GM12878 (cell line): ENCODE measurements at regions not wholly inside any gene's neighbourhood (a gene's known extent, or its start where the extent isn't known, plus 50 kb on each side); places are given as distances from the start of the nearest gene placed in this dataset.

Experiments used
- ATAC-seq: fragments of 200-7000 bp; cut with Tn5 transposase; 3 replicates; pipeline ENCODE4 v1.9.1; 2020; ENCODE audit warnings: mild to moderate bottlenecking, moderate library complexity
- BruUV-seq: library from RNA; stranded (reverse); fragments of 400-500 nt; replicated peaks from 2 replicates; lab custom pipeline; 2021; lab: Mats Ljungman, UMichigan
- CTCF ChIA-PET: fragments of 300-600 bp; sonication (Branson Sonifier 250); formaldehyde crosslinking; extraction: SDS; loops from one replicate; lab custom pipeline; 2021; ENCODE audit warnings: inconsistent platforms; lab: Yijun Ruan, JAX
- POLR2A ChIA-PET: fragments of 350-600 bp; formaldehyde crosslinking; extraction: SDS; loops from one replicate; lab custom pipeline; 2021; ENCODE audit warnings: inconsistent platforms; lab: Charles Lee
- RAD21 ChIA-PET: fragments of 300-600 bp; sonication (Branson Sonifier 250); formaldehyde crosslinking; loops from one replicate; lab custom pipeline; 2023; ENCODE audit warnings: antibody characterized with exemption; ENCODE audit not compliant: unreplicated experiment; lab: Charles Lee
- SMC1A ChIA-PET: fragments of 300-600 bp; sonication (Branson Sonifier 250); formaldehyde crosslinking; loops from one replicate; lab custom pipeline; 2023; ENCODE audit not compliant: unreplicated experiment, uncharacterized antibody; lab: Charles Lee
- DNase-seq: peaks from one replicate; pipeline ENCODE4 v3.0.0-alpha.2; 2011; ENCODE audit warnings: low read depth, low spot score
- FAIRE-seq: peaks from 3 replicates; lab custom pipeline; 2011; peaks lifted over from hg19 to GRCh38; lab: Jason Lieb, UNC
- H2AFZ ChIP-seq: 2 replicates; pipeline ENCODE4 v1.6.0; 2011; ENCODE audit warnings: low read depth, low read length, control low read depth; ENCODE audit not compliant: control insufficient read depth
- H3K27ac ChIP-seq: 2 replicates; pipeline ENCODE4 v1.5.1; 2011; ENCODE audit warnings: control low read depth; ENCODE audit not compliant: control insufficient read depth, insufficient read depth
- H3K27me3 ChIP-seq, 2 experiments: replicated peaks in 1 of 2; 2 replicates each; pipeline versions ENCODE4 v1.6.0 to v1.6.1; 2011; ENCODE audit warnings: low read length in 1 of 2; ENCODE audit not compliant: control insufficient read depth in 2 of 2, insufficient read depth in 2 of 2
- H3K36me3 ChIP-seq, 2 experiments: 2 replicates each; pipeline ENCODE4 v1.5.1; 2011; ENCODE audit warnings: low read length in 1 of 2; ENCODE audit not compliant: control insufficient read depth in 2 of 2, insufficient read depth in 2 of 2
- H3K4me1 ChIP-seq: 2 replicates; pipeline ENCODE4 v1.6.1; 2011; ENCODE audit warnings: mild to moderate bottlenecking, low read length, moderate library complexity, mixed read lengths; ENCODE audit not compliant: control insufficient read depth, insufficient read depth
- H3K4me2 ChIP-seq: 2 replicates; pipeline ENCODE4 v1.6.0; 2011; ENCODE audit warnings: control low read depth; ENCODE audit not compliant: control insufficient read depth, insufficient read depth
- H3K4me3 ChIP-seq: fragments of 200-600 bp; sonication (generic); 2 replicates; pipeline ENCODE4 v1.5.1; 2016
- H3K79me2 ChIP-seq: 2 replicates; pipeline ENCODE4 v1.6.0; 2011; ENCODE audit warnings: low read length; ENCODE audit not compliant: control insufficient read depth, insufficient read depth
- H3K9ac ChIP-seq: 2 replicates; pipeline ENCODE4 v1.8.0; 2011; ENCODE audit warnings: low read length, control low read depth, mixed read lengths; ENCODE audit not compliant: control insufficient read depth, insufficient read depth
- H3K9me3 ChIP-seq: replicated peaks from 3 replicates; pipeline ENCODE4 v1.5.1; 2011; ENCODE audit warnings: mild to moderate bottlenecking, low read length; ENCODE audit not compliant: control insufficient read depth, insufficient read depth
- H4K20me1 ChIP-seq: 2 replicates; pipeline ENCODE4 v1.6.0; 2011; ENCODE audit not compliant: control insufficient read depth, insufficient read depth
- CREM ChIP-seq: IDR thresholded peaks from 2 replicates; pipeline ENCODE4 v1.6.1; 2014; ENCODE audit warnings: antibody characterized with exemption, low read depth
- CUX1 ChIP-seq: IDR thresholded peaks from 2 replicates; pipeline ENCODE4 v1.6.1; 2012; ENCODE audit warnings: improper control_type of control experiment, low read depth, low read length; ENCODE audit not compliant: insufficient replicate concordance
- EZH2 ChIP-seq: IDR thresholded peaks from 2 replicates; pipeline ENCODE4 v1.6.1; 2012; ENCODE audit warnings: low read depth, mild to moderate bottlenecking, control low read depth, inconsistent platforms, low read length, borderline replicate concordance; ENCODE audit not compliant: control insufficient read depth
- MLLT1 ChIP-seq: fragments of 450-650 bp; IDR thresholded peaks from 2 replicates; pipeline ENCODE4 v1.6.1; 2016; ENCODE audit warnings: mild to moderate bottlenecking
- NFXL1 ChIP-seq: fragments of 450-650 bp; IDR thresholded peaks from 2 replicates; pipeline ENCODE4 v1.6.1; 2017; ENCODE audit warnings: antibody characterized with exemption, mild to moderate bottlenecking, borderline replicate concordance
- SIX5 ChIP-seq: IDR thresholded peaks from 2 replicates; pipeline ENCODE4 v1.6.1; 2011; ENCODE audit warnings: mild to moderate bottlenecking, low read depth, low read length, moderate library complexity; ENCODE audit not compliant: severe bottlenecking
- TBL1XR1 ChIP-seq: IDR thresholded peaks from 2 replicates; pipeline ENCODE4 v1.6.1; 2012; ENCODE audit warnings: low read depth, low read length, improper control_type of control experiment
- TCF12 ChIP-seq: IDR thresholded peaks from 2 replicates; pipeline ENCODE4 v1.6.1; 2011; ENCODE audit warnings: low read depth, mild to moderate bottlenecking, low read length
- YY1 ChIP-seq: IDR thresholded peaks from 2 replicates; pipeline ENCODE4 v1.6.1; 2011; ENCODE audit warnings: low read depth, mild to moderate bottlenecking, low read length
- WGBS: methylation state at CpG from one replicate; pipeline ENCODE4 v1.1.6; 2016; ENCODE audit warnings: low lambda C conversion rate; ENCODE audit not compliant: insufficient replicate concordance, insufficient coverage; ENCODE audit errors: missing lambda C conversion rate; 5-methylcytosine and 5-hydroxymethylcytosine counted together
- in situ Hi-C: fragments of 300-500 bp; cut with MboI; formaldehyde crosslinking; loops from 9 replicates; pipeline ENCODE4 v1.14.3; 2018; ENCODE audit warnings: mixed read lengths
- intact Hi-C: fragments of 100-400 bp; cut with micrococcal nuclease; formaldehyde crosslinking; loops from one replicate; pipeline ENCODE4 v1.14.2; 2022; ENCODE audit not compliant: unreplicated experiment
- TF ChIP-seq, protein P1 (sequence below): IDR thresholded peaks from 2 replicates; pipeline ENCODE4 v1.6.1; 2011; ENCODE audit warnings: mild to moderate bottlenecking, low read depth, low read length, moderate library complexity; ENCODE audit not compliant: insufficient replicate concordance

- FAIRE-seq (no peak), ATAC-seq (no peak), DNase-seq (no peak)
- H3K4me2 ChIP-seq = no peak overlapping the region
- no peaks in the 10 kb centered on the region for H3K4me1 ChIP-seq
- in situ Hi-C loops = no loop called here
- CTCF ChIA-PET = no interaction called here
- H3K79me2 ChIP-seq = no peaks in the 10 kb centered on the region
- SMC1A ChIA-PET = no interaction called here
- no peaks in the 10 kb centered on the region for H3K36me3 ChIP-seq
- H3K9ac ChIP-seq = no peak overlapping the region
- intact Hi-C loops = loop anchor here (10.0 kb wide), 1 partner anchor 58 kb away; no protein-coding TSS in a partner anchor
- POLR2A ChIA-PET = no interaction called here
- no peak overlapping the region for H2AFZ ChIP-seq
- no peak overlapping the region for H3K27ac ChIP-seq
- RAD21 ChIA-PET = no interaction called here
- no TSS peak for BruUV-seq
- H3K27me3 ChIP-seq = no peaks in the 10 kb centered on the region; a peak in 2 of 4 replicates
- H4K20me1 ChIP-seq = no peaks in the 10 kb centered on the region
- no peak overlapping the region for H3K4me3 ChIP-seq
- WGBS = 36% methylated on average over 5 of the region's 5 CpGs
- TF ChIP-seq SIX5 = no peak
- no peak for TF ChIP-seq TCF12
- no peak for TF ChIP-seq YY1
- TF ChIP-seq CREM = no peak
- TF ChIP-seq MLLT1 = no peak
- TF ChIP-seq EZH2 = no peak
- TF ChIP-seq NFXL1 = no peak
- no peaks in the 10 kb centered on the region for H3K9me3 ChIP-seq
These were observed 183.6 kb upstream of the GDF10 start for GRCh38 chr10:47116445-47116844.

GRCh38 chr10:47118326-47118725 is 181.7 kb upstream of the GDF10 start:
- H3K4me2 ChIP-seq = no peak overlapping the region
- no peak overlapping the region for H2AFZ ChIP-seq
- H3K36me3 ChIP-seq = no peaks in the 10 kb centered on the region
- H3K9ac ChIP-seq = no peak overlapping the region
- ChIA-PET RAD21 (no interaction called here), POLR2A (no interaction called here), SMC1A (no interaction called here), CTCF (interaction anchor here (0.6 kb wide), 1 partner anchor 1116 kb away, joined by 4 read pairs; no protein-coding TSS in a partner anchor)
- FAIRE-seq (no peak), ATAC-seq (no peak), DNase-seq (no peak)
- no peak overlapping the region for H3K4me3 ChIP-seq
- H3K27me3 ChIP-seq = no peaks in the 10 kb centered on the region; a peak in 2 of 4 replicates
- H4K20me1 ChIP-seq = no peaks in the 10 kb centered on the region
- H3K4me1 ChIP-seq = no peaks in the 10 kb centered on the region
- BruUV-seq = no TSS peak
- in situ Hi-C loops (no loop called here), intact Hi-C loops (loop anchor here (10.0 kb wide), 1 partner anchor 56 kb away; no protein-coding TSS in a partner anchor)
- WGBS = 9% methylated on average over 6 of the region's 6 CpGs
- no peak overlapping the region for H3K27ac ChIP-seq
- no peaks in the 10 kb centered on the region for H3K79me2 ChIP-seq
- no peaks in the 10 kb centered on the region for H3K9me3 ChIP-seq
- TF ChIP-seq CUX1 (no peak), TBL1XR1 (no peak)
- TF ChIP-seq, protein P1, sequence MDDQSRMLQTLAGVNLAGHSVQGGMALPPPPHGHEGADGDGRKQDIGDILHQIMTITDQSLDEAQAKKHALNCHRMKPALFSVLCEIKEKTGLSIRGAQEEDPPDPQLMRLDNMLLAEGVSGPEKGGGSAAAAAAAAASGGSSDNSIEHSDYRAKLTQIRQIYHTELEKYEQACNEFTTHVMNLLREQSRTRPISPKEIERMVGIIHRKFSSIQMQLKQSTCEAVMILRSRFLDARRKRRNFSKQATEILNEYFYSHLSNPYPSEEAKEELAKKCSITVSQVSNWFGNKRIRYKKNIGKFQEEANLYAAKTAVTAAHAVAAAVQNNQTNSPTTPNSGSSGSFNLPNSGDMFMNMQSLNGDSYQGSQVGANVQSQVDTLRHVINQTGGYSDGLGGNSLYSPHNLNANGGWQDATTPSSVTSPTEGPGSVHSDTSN = no peak
